Suprapubic skin (tissue), 4 donors: ENCODE measurements at regions not wholly inside any gene's neighbourhood (a gene's known extent, or its start where the extent isn't known, plus 50 kb on each side); places are given as distances from the start of the nearest gene placed in this dataset.

ENCODE experiments used
- DNase-seq, 2 donors: peaks; one replicate each; pipeline ENCODE4 v3.0.0-alpha.2; 2019; ENCODE audit warnings: low spot score in 2 of 2
- H3K27ac ChIP-seq: fragments of 200-600 bp; sonication (generic); one replicate; pipeline ENCODE4 v1.5.1; 2019
- H3K27me3 ChIP-seq: fragments of 200-600 bp; sonication (generic); one replicate; pipeline ENCODE4 v1.5.1; 2019
- H3K36me3 ChIP-seq: fragments of 200-600 bp; sonication (generic); one replicate; pipeline ENCODE4 v1.5.1; 2019
- H3K4me1 ChIP-seq: fragments of 200-600 bp; sonication (generic); one replicate; pipeline ENCODE4 v1.5.1; 2019
- H3K4me3 ChIP-seq: fragments of 200-600 bp; sonication (generic); one replicate; pipeline ENCODE4 v1.5.1; 2019; ENCODE audit warnings: mild to moderate bottlenecking
- H3K9me3 ChIP-seq: fragments of 200-600 bp; sonication (generic); one replicate; pipeline ENCODE4 v1.5.1; 2019
- EP300 ChIP-seq: sonication (generic); formaldehyde crosslinking; IDR thresholded peaks from one replicate; pipeline ENCODE4 v1.6.1; 2017; ENCODE audit warnings: antibody characterized with exemption
- POLR2A ChIP-seq, 2 donors: fragments of 450-650 bp; IDR thresholded peaks; one replicate each; pipeline ENCODE4 v1.6.1; 2017; ENCODE audit warnings: antibody characterized with exemption in 2 of 2, mild to moderate bottlenecking in 2 of 2, moderate library complexity in 2 of 2
- POLR2AphosphoS5 ChIP-seq, 3 donors: sonication (generic); formaldehyde crosslinking; IDR thresholded peaks; one replicate each; pipeline ENCODE4 v1.6.1; 2017; ENCODE audit warnings: antibody characterized with exemption in 3 of 3
- WGBS: methylation state at CpG from one replicate; pipeline ENCODE4 v1.1.5; 2018; 5-methylcytosine and 5-hydroxymethylcytosine counted together
- TF ChIP-seq, protein P1 (sequence below), 2 donors: fragments of 200-600 bp in 1 of 2; fragments of 450-650 bp in 1 of 2; sonication (generic) in 1 of 2; IDR thresholded peaks; one replicate each; pipeline ENCODE4 v1.5.1; 2016 to 2019; ENCODE audit warnings: antibody characterized with exemption in 2 of 2, mild to moderate bottlenecking in 1 of 2, moderate library complexity in 1 of 2

DNA sequence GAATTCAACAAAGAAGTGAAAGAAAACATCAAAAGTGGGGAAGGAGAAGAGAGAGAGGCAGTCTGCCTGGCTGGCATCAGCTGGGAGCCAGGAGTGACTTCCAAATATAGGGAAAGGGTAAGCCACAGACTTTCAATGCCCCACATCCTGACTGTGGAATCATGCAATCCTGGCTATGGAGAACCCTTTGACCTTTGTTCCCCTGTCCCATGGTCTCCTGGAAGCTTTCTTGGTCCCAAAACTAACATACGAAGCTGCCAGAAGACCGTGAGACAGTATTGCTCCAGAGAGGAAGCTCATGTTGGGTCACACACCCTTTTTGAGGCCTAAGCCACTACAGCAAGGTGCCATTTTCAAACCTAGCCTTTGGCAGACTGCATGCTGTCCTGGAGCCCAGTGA is 665.5 kb downstream of the ELAVL2 start:
- Histone ChIP-seq H3K27ac (no peak overlapping the region), H3K9me3 (peaks cover 9% of the 10 kb centered on the region), H3K4me3 (no peak overlapping the region), H3K4me1 (no peaks in the 10 kb centered on the region), H3K27me3 (no peaks in the 10 kb centered on the region), H3K36me3 (no peaks in the 10 kb centered on the region)
- WGBS, result 76% methylated on average over 2 of the region's 2 CpGs
- no peak for TF ChIP-seq POLR2A (IDR thresholded peaks at IDR 0.05)
- TF ChIP-seq, protein P1, sequence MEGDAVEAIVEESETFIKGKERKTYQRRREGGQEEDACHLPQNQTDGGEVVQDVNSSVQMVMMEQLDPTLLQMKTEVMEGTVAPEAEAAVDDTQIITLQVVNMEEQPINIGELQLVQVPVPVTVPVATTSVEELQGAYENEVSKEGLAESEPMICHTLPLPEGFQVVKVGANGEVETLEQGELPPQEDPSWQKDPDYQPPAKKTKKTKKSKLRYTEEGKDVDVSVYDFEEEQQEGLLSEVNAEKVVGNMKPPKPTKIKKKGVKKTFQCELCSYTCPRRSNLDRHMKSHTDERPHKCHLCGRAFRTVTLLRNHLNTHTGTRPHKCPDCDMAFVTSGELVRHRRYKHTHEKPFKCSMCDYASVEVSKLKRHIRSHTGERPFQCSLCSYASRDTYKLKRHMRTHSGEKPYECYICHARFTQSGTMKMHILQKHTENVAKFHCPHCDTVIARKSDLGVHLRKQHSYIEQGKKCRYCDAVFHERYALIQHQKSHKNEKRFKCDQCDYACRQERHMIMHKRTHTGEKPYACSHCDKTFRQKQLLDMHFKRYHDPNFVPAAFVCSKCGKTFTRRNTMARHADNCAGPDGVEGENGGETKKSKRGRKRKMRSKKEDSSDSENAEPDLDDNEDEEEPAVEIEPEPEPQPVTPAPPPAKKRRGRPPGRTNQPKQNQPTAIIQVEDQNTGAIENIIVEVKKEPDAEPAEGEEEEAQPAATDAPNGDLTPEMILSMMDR (IDR thresholded peaks at IDR 0.05), result no peak
- no peak for TF ChIP-seq POLR2AphosphoS5 (IDR thresholded peaks at IDR 0.05)
- TF ChIP-seq EP300, result no peak
- no peak for DNase-seq

DNA sequence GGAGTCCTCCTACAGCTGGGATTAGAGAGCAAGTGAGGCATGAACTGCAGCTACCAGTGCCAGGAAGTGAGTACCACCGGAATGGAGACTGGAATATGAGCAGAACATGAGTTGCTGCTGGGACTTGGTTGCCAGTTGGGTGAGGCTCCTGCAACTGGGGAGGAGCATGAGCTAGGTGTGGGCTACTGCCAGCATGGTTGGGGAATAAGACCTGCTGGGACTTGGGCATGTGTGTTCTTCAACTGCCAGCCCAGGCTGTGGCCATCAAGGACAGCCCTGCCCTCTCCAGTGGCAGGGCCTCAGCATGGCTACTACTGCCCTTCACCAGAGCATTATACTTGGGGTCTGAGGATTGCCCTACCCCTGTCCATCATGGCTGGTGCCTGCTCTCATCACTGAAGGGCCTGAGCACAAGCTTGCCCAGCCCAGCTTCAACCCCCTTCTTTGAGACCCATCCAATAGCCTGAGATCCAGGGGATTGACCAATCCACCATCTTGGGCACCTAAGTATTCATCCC is 665.0 kb downstream of the ELAVL2 start:
- Histone ChIP-seq H3K27me3 (no peaks in the 10 kb centered on the region), H3K36me3 (no peaks in the 10 kb centered on the region), H3K4me3 (no peak overlapping the region), H3K4me1 (no peaks in the 10 kb centered on the region), H3K27ac (no peak overlapping the region), H3K9me3 (peaks cover 9% of the 10 kb centered on the region)
- 78% methylated on average over 1 of the region's 1 CpG for WGBS
- DNase-seq, result no peak
- TF ChIP-seq EP300 (no peak), POLR2AphosphoS5 (IDR thresholded peaks at IDR 0.05) (no peak), POLR2A (IDR thresholded peaks at IDR 0.05) (no peak)
- TF ChIP-seq, protein P1 (IDR thresholded peaks at IDR 0.05), result no peak

DNA sequence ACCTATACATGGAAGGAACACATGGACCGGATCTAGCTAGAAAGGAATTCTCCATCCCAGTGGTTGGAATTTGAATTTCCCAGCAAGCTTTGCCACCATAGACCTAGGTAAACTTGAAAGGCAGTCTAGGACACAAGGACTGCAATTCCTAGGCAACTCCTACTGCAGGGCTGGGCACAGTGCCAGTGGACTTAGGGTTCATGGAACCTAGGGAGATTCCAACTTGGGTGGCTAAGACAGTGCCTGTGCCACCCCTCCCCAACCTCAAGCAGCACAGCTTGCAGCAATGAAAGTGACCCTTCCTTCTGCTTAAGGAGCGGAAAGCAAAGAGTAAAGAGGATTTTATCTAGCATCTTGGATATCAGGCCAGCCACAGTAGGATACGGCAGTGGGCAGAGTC is 663.3 kb downstream of the ELAVL2 start:
- WGBS, result 100% methylated on average over 3 of the region's 3 CpGs
- DNase-seq, result no peak
- H3K4me1 ChIP-seq, result no peaks in the 10 kb centered on the region
- H3K27me3 ChIP-seq, result no peaks in the 10 kb centered on the region
- H3K36me3 ChIP-seq, result no peaks in the 10 kb centered on the region
- no peak overlapping the region for H3K4me3 ChIP-seq
- H3K9me3 ChIP-seq, result peaks cover 9% of the 10 kb centered on the region
- TF ChIP-seq, protein P1 (IDR thresholded peaks at IDR 0.05), result no peak
- TF ChIP-seq POLR2A (IDR thresholded peaks at IDR 0.05), result no peak
- H3K27ac ChIP-seq, result no peak overlapping the region

DNA sequence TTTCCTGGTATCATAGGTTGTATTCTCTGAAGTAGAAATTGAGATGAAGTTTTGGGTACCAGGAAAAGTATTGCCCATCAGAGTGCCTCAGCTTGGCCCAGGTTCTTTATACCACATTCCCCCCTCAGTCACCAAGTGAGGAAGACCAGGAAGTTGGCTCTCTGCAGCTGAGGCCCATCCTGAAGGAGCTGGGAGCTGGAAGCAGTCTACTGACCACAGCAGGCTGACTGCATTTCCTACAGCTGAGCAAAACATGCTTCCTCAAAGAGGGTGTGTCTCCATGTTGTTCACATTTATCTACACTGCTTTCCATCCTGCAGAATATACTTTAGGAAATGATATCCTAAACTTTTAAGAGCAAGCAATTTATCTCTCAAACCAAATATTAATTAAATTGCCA is 654.6 kb downstream of the ELAVL2 start:
- peaks cover 6% of the 10 kb centered on the region for H3K9me3 ChIP-seq
- no peak for DNase-seq
- no peaks in the 10 kb centered on the region for H3K36me3 ChIP-seq
- no peak overlapping the region for H3K27ac ChIP-seq
- H3K4me3 ChIP-seq, result no peak overlapping the region
- no peaks in the 10 kb centered on the region for H3K27me3 ChIP-seq
- no peaks in the 10 kb centered on the region for H3K4me1 ChIP-seq
- no peak for TF ChIP-seq EP300
- no peak for TF ChIP-seq POLR2AphosphoS5 (IDR thresholded peaks at IDR 0.05)
- no peak for TF ChIP-seq POLR2A (IDR thresholded peaks at IDR 0.05)
- TF ChIP-seq, protein P1 (IDR thresholded peaks at IDR 0.05), result no peak

DNA sequence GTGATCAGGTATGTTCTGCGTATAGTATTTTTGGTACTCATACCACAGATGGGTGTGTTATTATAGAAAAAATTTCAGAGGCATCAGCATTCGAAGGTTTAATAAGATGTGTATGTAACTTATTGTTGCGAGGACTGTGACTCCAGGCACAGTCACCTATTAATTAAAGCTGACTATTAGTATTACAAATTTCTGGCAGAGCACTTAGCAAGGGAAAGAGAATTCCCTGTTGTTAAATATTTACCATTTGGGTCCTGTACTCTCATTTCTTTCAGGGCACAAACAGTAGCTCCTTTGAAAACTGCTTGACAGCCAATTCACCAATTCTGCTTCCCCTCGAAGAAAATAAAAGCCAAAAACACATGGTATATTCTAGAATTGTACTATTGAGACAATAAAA is 653.8 kb downstream of the ELAVL2 start:
- 78% methylated on average over 4 of the region's 4 CpGs for WGBS
- H3K27me3 ChIP-seq, result no peaks in the 10 kb centered on the region
- peaks cover 6% of the 10 kb centered on the region for H3K9me3 ChIP-seq
- DNase-seq, result no peak
- TF ChIP-seq POLR2A (IDR thresholded peaks at IDR 0.05), result no peak
- TF ChIP-seq EP300, result no peak
- TF ChIP-seq, protein P1 (IDR thresholded peaks at IDR 0.05), result no peak
- no peak for TF ChIP-seq POLR2AphosphoS5 (IDR thresholded peaks at IDR 0.05)
- no peak overlapping the region for H3K27ac ChIP-seq
- no peaks in the 10 kb centered on the region for H3K4me1 ChIP-seq
- H3K36me3 ChIP-seq, result no peaks in the 10 kb centered on the region
- no peak overlapping the region for H3K4me3 ChIP-seq
